ENCODE measurements at regions not wholly inside any gene's neighbourhood (a gene's known extent, or its start where the extent isn't known, plus 50 kb on each side); places are given as distances from the start of the nearest gene placed in this dataset.

DNA sequence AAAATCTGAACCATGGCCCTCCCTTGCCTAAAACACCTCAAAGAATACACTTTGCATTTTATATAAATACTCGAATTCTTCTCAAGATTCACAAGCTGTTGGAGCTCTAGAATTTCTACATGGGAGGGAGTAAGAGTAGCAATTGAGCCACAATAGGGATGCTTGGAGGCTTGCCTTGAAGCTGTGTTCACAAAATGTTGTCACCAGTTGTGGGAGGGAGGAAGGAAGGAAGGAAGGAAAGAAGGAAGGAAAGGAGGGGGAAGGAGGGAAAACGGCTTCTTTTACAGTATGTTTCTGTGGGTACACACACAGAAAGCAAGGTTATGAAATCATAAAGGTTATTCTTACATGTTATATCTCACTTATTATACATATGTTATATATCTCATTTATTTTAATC lies 128.6 kb upstream of the PEG3 start:
- TF ChIP-seq, protein P1, sequence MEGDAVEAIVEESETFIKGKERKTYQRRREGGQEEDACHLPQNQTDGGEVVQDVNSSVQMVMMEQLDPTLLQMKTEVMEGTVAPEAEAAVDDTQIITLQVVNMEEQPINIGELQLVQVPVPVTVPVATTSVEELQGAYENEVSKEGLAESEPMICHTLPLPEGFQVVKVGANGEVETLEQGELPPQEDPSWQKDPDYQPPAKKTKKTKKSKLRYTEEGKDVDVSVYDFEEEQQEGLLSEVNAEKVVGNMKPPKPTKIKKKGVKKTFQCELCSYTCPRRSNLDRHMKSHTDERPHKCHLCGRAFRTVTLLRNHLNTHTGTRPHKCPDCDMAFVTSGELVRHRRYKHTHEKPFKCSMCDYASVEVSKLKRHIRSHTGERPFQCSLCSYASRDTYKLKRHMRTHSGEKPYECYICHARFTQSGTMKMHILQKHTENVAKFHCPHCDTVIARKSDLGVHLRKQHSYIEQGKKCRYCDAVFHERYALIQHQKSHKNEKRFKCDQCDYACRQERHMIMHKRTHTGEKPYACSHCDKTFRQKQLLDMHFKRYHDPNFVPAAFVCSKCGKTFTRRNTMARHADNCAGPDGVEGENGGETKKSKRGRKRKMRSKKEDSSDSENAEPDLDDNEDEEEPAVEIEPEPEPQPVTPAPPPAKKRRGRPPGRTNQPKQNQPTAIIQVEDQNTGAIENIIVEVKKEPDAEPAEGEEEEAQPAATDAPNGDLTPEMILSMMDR (conservative IDR thresholded peaks at IDR 0.05 in 1 of 2, IDR thresholded peaks at IDR 0.05 in 1 of 2; ENCODE audit: extremely low read depth in 1 of 2, insufficient read depth in 1 of 2, low read depth in 1 of 2, low read length in 2 of 2): no peak
- no peak for TF ChIP-seq EZH2 (IDR thresholded peaks at IDR 0.05; ENCODE audit: borderline replicate concordance, low read length)
